ENCODE measurements at regions not wholly inside any gene's neighbourhood (a gene's known extent, or its start where the extent isn't known, plus 50 kb on each side); places are given as distances from the start of the nearest gene placed in this dataset.

GRCh38 chr5:38207343-38207742 is 51.0 kb upstream of the EGFLAM start:
- Histone ChIP-seq H3K27ac (no peak overlapping the region), H3K9me3 (no peaks in the 10 kb centered on the region), H3K36me3 (no peaks in the 10 kb centered on the region), H3K27me3 (no peaks in the 10 kb centered on the region), H3K4me3 (no peak overlapping the region), H3K4me1 (no peaks in the 10 kb centered on the region)
- no peak for TF ChIP-seq POLR2A (IDR thresholded peaks at IDR 0.05)
- no peak for TF ChIP-seq POLR2AphosphoS5 (IDR thresholded peaks at IDR 0.05)
- no peak for TF ChIP-seq CTCF (IDR thresholded peaks at IDR 0.05)
- no peak for TF ChIP-seq EP300 (IDR thresholded peaks at IDR 0.05)
- no peak for DNase-seq
- no peak for ATAC-seq (ENCODE audit: low FRiP score in 2 of 2)

GRCh38 chr5:38202741-38203140 is 55.6 kb upstream of the EGFLAM start:
- TF ChIP-seq POLR2AphosphoS5 (IDR thresholded peaks at IDR 0.05): no peak
- TF ChIP-seq POLR2A (IDR thresholded peaks at IDR 0.05): no peak
- TF ChIP-seq EP300 (IDR thresholded peaks at IDR 0.05): no peak
- no peak overlapping the region for H3K27ac ChIP-seq
- no peaks in the 10 kb centered on the region for H3K27me3 ChIP-seq
- H3K36me3 ChIP-seq: no peaks in the 10 kb centered on the region
- no peaks in the 10 kb centered on the region for H3K9me3 ChIP-seq
- ATAC-seq (ENCODE audit: low FRiP score in 2 of 2) (no peak), DNase-seq (no peak)
- no peak overlapping the region for H3K4me3 ChIP-seq
- no peaks in the 10 kb centered on the region for H3K4me1 ChIP-seq
- 88 to 92% methylated on average over 4 of the region's 4 CpGs for WGBS, 2 donors

- no peak for DNase-seq
- Histone ChIP-seq H3K4me1 (no peaks in the 10 kb centered on the region), H3K9me3 (no peaks in the 10 kb centered on the region), H3K27ac (no peak overlapping the region), H3K36me3 (no peaks in the 10 kb centered on the region), H3K27me3 (no peaks in the 10 kb centered on the region), H3K4me3 (no peak overlapping the region)
- TF ChIP-seq POLR2A (IDR thresholded peaks at IDR 0.05) (no peak), CTCF (IDR thresholded peaks at IDR 0.05) (no peak), POLR2AphosphoS5 (IDR thresholded peaks at IDR 0.05) (no peak), EP300 (IDR thresholded peaks at IDR 0.05) (no peak)
- no peak for ATAC-seq (ENCODE audit: low FRiP score in 2 of 2)
- WGBS, 2 donors: 73 to 80% methylated on average over 1 of the region's 1 CpG
These were observed 57.3 kb upstream of the EGFLAM start for GRCh38 chr5:38200872-38201557.

GRCh38 chr5:38197118-38197517 is 61.2 kb upstream of the EGFLAM start:
- Histone ChIP-seq H3K4me1 (peaks cover 0 to 4% (median 0%) of the 10 kb centered on the region in 4 donors), H3K9me3 (no peaks in the 10 kb centered on the region), H3K36me3 (no peaks in the 10 kb centered on the region), H3K27ac (no peak overlapping the region), H3K27me3 (no peaks in the 10 kb centered on the region), H3K4me3 (no peak overlapping the region)
- no peak for TF ChIP-seq POLR2AphosphoS5 (IDR thresholded peaks at IDR 0.05)
- TF ChIP-seq CTCF (IDR thresholded peaks at IDR 0.05): no peak
- TF ChIP-seq EP300 (IDR thresholded peaks at IDR 0.05): no peak
- no peak for TF ChIP-seq POLR2A (IDR thresholded peaks at IDR 0.05)
- no peak for DNase-seq
- 94 to 97% methylated on average over 3 of the region's 3 CpGs for WGBS, 2 donors
- ATAC-seq (ENCODE audit: low FRiP score in 2 of 2): no peak

GRCh38 chr5:38193015-38193581 is 65.3 kb upstream of the EGFLAM start:
- peak; percentile 69 to 86 for ATAC-seq (ENCODE audit: low FRiP score in 2 of 2)
- TF ChIP-seq POLR2A (IDR thresholded peaks at IDR 0.05) (no peak), EP300 (IDR thresholded peaks at IDR 0.05) (no peak), POLR2AphosphoS5 (IDR thresholded peaks at IDR 0.05) (no peak), CTCF (IDR thresholded peaks at IDR 0.05) (peak; percentile 58 to 86 (median 76))
- no peak overlapping the region for H3K4me3 ChIP-seq
- H3K4me1 ChIP-seq: peaks cover 0 to 4% (median 0%) of the 10 kb centered on the region in 4 donors
- peak in 1 of 2 donors; percentile 58 for DNase-seq
- 15 to 20% methylated on average over 13 of the region's 13 CpGs for WGBS, 2 donors
- no peaks in the 10 kb centered on the region for H3K27me3 ChIP-seq
- H3K36me3 ChIP-seq: no peaks in the 10 kb centered on the region
- no peaks in the 10 kb centered on the region for H3K9me3 ChIP-seq
- no peak overlapping the region for H3K27ac ChIP-seq
